CD4-positive, alpha-beta T cell (primary cell): ENCODE measurements at regions not wholly inside any gene's neighbourhood (a gene's known extent, or its start where the extent isn't known, plus 50 kb on each side); places are given as distances from the start of the nearest gene placed in this dataset.

Source experiments
- ATAC-seq: fragments of 200-7000 bp; cut with Tn5 transposase; one replicate; pipeline ENCODE4 v1.10.0; 2022; ENCODE audit warnings: mild to moderate bottlenecking; ENCODE audit not compliant: poor library complexity
- CTCF ChIA-PET: fragments of 350-600 bp; sonication (Branson Sonifier 250); formaldehyde crosslinking; loops from one replicate; lab custom pipeline; 2021; ENCODE audit warnings: antibody characterized with exemption, inconsistent platforms; lab: Charles Lee
- POLR2A ChIA-PET: fragments of 350-600 bp; sonication (Branson Sonifier 250); formaldehyde crosslinking; loops from one replicate; lab custom pipeline; 2021; ENCODE audit warnings: antibody characterized with exemption, inconsistent platforms; lab: Charles Lee
- DNase-seq, 14 experiments: peaks; one replicate each; pipeline ENCODE4 v3.0.0-alpha.2; 2013 to 2020; ENCODE audit warnings: mixed read lengths in 2 of 14
- H3K27ac ChIP-seq, 2 donors: one replicate each; pipeline versions ENCODE4 v1.5.1 to v1.7.0; 2013; ENCODE audit warnings: low read length in 2 of 2, low read depth in 1 of 2, mild to moderate bottlenecking in 1 of 2
- H3K27me3 ChIP-seq, 2 experiments: 1 replicate in 1 of 2; 2 replicates in 1 of 2; pipeline versions ENCODE4 v1.6.1 to v1.7.0; 2013; ENCODE audit warnings: low read length in 2 of 2, control low read depth in 1 of 2, mild to moderate bottlenecking in 1 of 2, moderate library complexity in 1 of 2; ENCODE audit not compliant: insufficient read depth in 2 of 2, control insufficient read depth in 1 of 2
- H3K36me3 ChIP-seq: one replicate; pipeline ENCODE4 v1.6.1; 2013; ENCODE audit warnings: low read length, control low read depth; ENCODE audit not compliant: insufficient read depth
- H3K4me1 ChIP-seq: one replicate; pipeline ENCODE4 v1.6.1; 2013; ENCODE audit warnings: low read length, control low read depth; ENCODE audit not compliant: insufficient read depth
- H3K4me3 ChIP-seq: one replicate; pipeline ENCODE4 v1.5.1; 2013; ENCODE audit warnings: mild to moderate bottlenecking, low read length, moderate library complexity
- H3K9me3 ChIP-seq, 2 experiments: 1 replicate in 1 of 2; 2 replicates in 1 of 2; pipeline versions ENCODE4 v1.6.1 to v1.7.0; 2013; ENCODE audit warnings: low read length in 2 of 2, mild to moderate bottlenecking in 2 of 2, control low read depth in 1 of 2, moderate library complexity in 1 of 2; ENCODE audit not compliant: control insufficient read depth in 1 of 2, insufficient read depth in 1 of 2
- H3K27ac Mint-ChIP-seq: one replicate; pipeline ENCODE4 v1.8.0; 2020; ENCODE audit warnings: mixed read lengths
- H3K27me3 Mint-ChIP-seq: one replicate; pipeline ENCODE4 v1.8.0; 2021; ENCODE audit warnings: mixed read lengths
- H3K36me3 Mint-ChIP-seq: one replicate; pipeline ENCODE4 v1.8.0; 2021; ENCODE audit warnings: low read depth, mixed read lengths
- H3K4me1 Mint-ChIP-seq: one replicate; pipeline ENCODE4 v1.8.0; 2021; ENCODE audit warnings: low read depth, mixed read lengths
- H3K4me3 Mint-ChIP-seq: one replicate; pipeline ENCODE4 v1.8.0; 2020; ENCODE audit warnings: mild to moderate bottlenecking, mixed read lengths
- H3K9me3 Mint-ChIP-seq: one replicate; pipeline ENCODE4 v1.8.0; 2020; ENCODE audit warnings: mixed read lengths
- CTCF ChIP-seq: fragments of 200-600 bp; IDR thresholded peaks from one replicate; pipeline ENCODE4 v1.8.0; 2022; ENCODE audit warnings: antibody characterized with exemption, mild to moderate bottlenecking
- intact Hi-C, 2 experiments: fragments of 100-400 bp; cut with DNase I in 1 of 2; cut with micrococcal nuclease in 1 of 2; formaldehyde crosslinking; loops; one replicate each; pipeline versions ENCODE4 v1.15.1 to v1.9.0; 2023 to 2025; cut with DNase I, micrococcal nuclease

- POLR2A ChIA-PET: no interaction called here
Observed at GRCh38 chr10:83078160-83078559, 1061.1 kb upstream of the GHITM start.

GRCh38 chr10:83078645-83079044 lies 1060.7 kb upstream of the GHITM start:
- Histone ChIP-seq H3K4me1 (no peaks in the 10 kb centered on the region), H3K36me3 (no peaks in the 10 kb centered on the region), H3K4me3 (no peak overlapping the region), H3K9me3 (no peaks in the 10 kb centered on the region), H3K27ac (no peak overlapping the region), H3K27me3 (no peaks in the 10 kb centered on the region)
- intact Hi-C loops: no loop called here
- TF ChIP-seq CTCF: no peak
- no peak for ATAC-seq
- ChIA-PET CTCF (no interaction called here), POLR2A (no interaction called here)
- Mint-ChIP-seq H3K4me1 (no peaks in the 10 kb centered on the region), H3K9me3 (peaks cover 5% of the 10 kb centered on the region), H3K4me3 (no peak overlapping the region), H3K36me3 (no peaks in the 10 kb centered on the region), H3K27me3 (no peaks in the 10 kb centered on the region), H3K27ac (no peak overlapping the region)
- no peak for DNase-seq

More at GRCh38 chr10:83078160-83078559, 1061.1 kb upstream of the GHITM start:
- H3K9me3 ChIP-seq: no peaks in the 10 kb centered on the region
- H3K4me1 ChIP-seq: no peaks in the 10 kb centered on the region
- Mint-ChIP-seq H3K27me3 (no peaks in the 10 kb centered on the region), H3K27ac (no peak overlapping the region), H3K4me1 (no peaks in the 10 kb centered on the region), H3K36me3 (no peaks in the 10 kb centered on the region), H3K9me3 (peaks cover 9% of the 10 kb centered on the region), H3K4me3 (no peak overlapping the region)
- no peak for ATAC-seq
- intact Hi-C loops: no loop called here
- no peak overlapping the region for H3K27ac ChIP-seq
- H3K4me3 ChIP-seq: no peak overlapping the region
- H3K36me3 ChIP-seq: no peaks in the 10 kb centered on the region
- no peak for DNase-seq
- TF ChIP-seq CTCF: no peak
- CTCF ChIA-PET: no interaction called here
- H3K27me3 ChIP-seq: no peaks in the 10 kb centered on the region

GRCh38 chr10:83083831-83084230 lies 1055.5 kb upstream of the GHITM start:
- Histone ChIP-seq H3K4me1 (no peaks in the 10 kb centered on the region), H3K4me3 (no peak overlapping the region), H3K27me3 (no peaks in the 10 kb centered on the region), H3K9me3 (peaks cover 0 to 6% of the 10 kb centered on the region in 2 experiments), H3K27ac (no peak overlapping the region), H3K36me3 (no peaks in the 10 kb centered on the region)
- CTCF ChIA-PET: no interaction called here
- Mint-ChIP-seq H3K36me3 (no peaks in the 10 kb centered on the region), H3K9me3 (peaks cover 7% of the 10 kb centered on the region), H3K4me3 (no peak overlapping the region), H3K4me1 (no peaks in the 10 kb centered on the region), H3K27ac (no peak overlapping the region), H3K27me3 (no peaks in the 10 kb centered on the region)
- TF ChIP-seq CTCF: no peak
- POLR2A ChIA-PET: no interaction called here
- ATAC-seq (no peak), DNase-seq (no peak)
- intact Hi-C loops: no loop called here
